ENCODE measurements at regions not wholly inside any gene's neighbourhood (a gene's known extent, or its start where the extent isn't known, plus 50 kb on each side); places are given as distances from the start of the nearest gene placed in this dataset.

GRCh38 chr2:128552141-128552805, 233.6 kb upstream of the HS6ST1 start:
- Histone ChIP-seq H3K79me2 (ENCODE audit: insufficient read depth) (no peaks in the 10 kb centered on the region), H3K4me2 (no peak overlapping the region), H2AFZ (ENCODE audit: low read depth) (no peak overlapping the region), H3K27me3 (ENCODE audit: insufficient read depth) (no peaks in the 10 kb centered on the region), H3K9ac (no peak overlapping the region), H3F3A (replicated peaks; ENCODE audit: insufficient read depth) (no peaks in the 10 kb centered on the region), H4K20me1 (ENCODE audit: insufficient read depth) (no peaks in the 10 kb centered on the region), H3K27ac (ENCODE audit: low read depth in 2 of 2, low read length in 1 of 2) (no peak overlapping the region), H3K4me1 (ENCODE audit: control insufficient read depth in 1 of 2, insufficient read depth in 2 of 2, low read depth in 1 of 2, low read length in 1 of 2) (peaks cover 0 to 15% of the 10 kb centered on the region in 2 experiments; a peak in 1 of 4 replicates), H3K9me3 (no peaks in the 10 kb centered on the region), H3K36me3 (replicated peaks in 1 of 2; ENCODE audit: control insufficient read depth in 1 of 2, insufficient read depth in 2 of 2, low read length in 1 of 2) (no peaks in the 10 kb centered on the region), H3K4me3 (ENCODE audit: low read depth in 2 of 2, low read length in 1 of 2) (no peak overlapping the region), H3K9me2 (no peaks in the 10 kb centered on the region)
- TF ChIP-seq USF2 (IDR thresholded peaks at IDR 0.05; ENCODE audit: borderline replicate concordance, low read depth, low read length) (no peak), RXRA (IDR thresholded peaks at IDR 0.05; ENCODE audit: borderline replicate concordance, low read depth) (no peak), MAX (IDR thresholded peaks at IDR 0.05; ENCODE audit: low read depth) (no peak), FOSL2 (IDR thresholded peaks at IDR 0.05; ENCODE audit: borderline replicate concordance, low read depth) (no peak), ZBTB33 (IDR thresholded peaks at IDR 0.05; ENCODE audit: borderline replicate concordance, low read depth) (no peak), NFIC (IDR thresholded peaks at IDR 0.05; ENCODE audit: borderline replicate concordance) (no peak), NRF1 (IDR thresholded peaks at IDR 0.05; ENCODE audit: low read depth, low read length) (no peak), USF1 (IDR thresholded peaks at IDR 0.05; ENCODE audit: borderline replicate concordance, low read depth) (no peak), SMC3 (IDR thresholded peaks at IDR 0.05; ENCODE audit: low read depth, low read length) (no peak), EP300 (IDR thresholded peaks at IDR 0.05; ENCODE audit: borderline replicate concordance in 1 of 2, low read depth in 1 of 2, low read length in 1 of 2) (no peak), RCOR1 (IDR thresholded peaks at IDR 0.05; ENCODE audit: low read length) (no peak), TCF12 (IDR thresholded peaks at IDR 0.05) (no peak), TEAD4 (IDR thresholded peaks at IDR 0.05; ENCODE audit: borderline replicate concordance, insufficient read depth) (no peak), MXI1 (IDR thresholded peaks at IDR 0.05; ENCODE audit: low read depth, low read length) (no peak), RFX5 (IDR thresholded peaks at IDR 0.05; ENCODE audit: low read length) (no peak), EZH2phosphoT487 (IDR thresholded peaks at IDR 0.05; ENCODE audit: borderline replicate concordance, low read depth) (no peak)
- TF ChIP-seq, protein P1, sequence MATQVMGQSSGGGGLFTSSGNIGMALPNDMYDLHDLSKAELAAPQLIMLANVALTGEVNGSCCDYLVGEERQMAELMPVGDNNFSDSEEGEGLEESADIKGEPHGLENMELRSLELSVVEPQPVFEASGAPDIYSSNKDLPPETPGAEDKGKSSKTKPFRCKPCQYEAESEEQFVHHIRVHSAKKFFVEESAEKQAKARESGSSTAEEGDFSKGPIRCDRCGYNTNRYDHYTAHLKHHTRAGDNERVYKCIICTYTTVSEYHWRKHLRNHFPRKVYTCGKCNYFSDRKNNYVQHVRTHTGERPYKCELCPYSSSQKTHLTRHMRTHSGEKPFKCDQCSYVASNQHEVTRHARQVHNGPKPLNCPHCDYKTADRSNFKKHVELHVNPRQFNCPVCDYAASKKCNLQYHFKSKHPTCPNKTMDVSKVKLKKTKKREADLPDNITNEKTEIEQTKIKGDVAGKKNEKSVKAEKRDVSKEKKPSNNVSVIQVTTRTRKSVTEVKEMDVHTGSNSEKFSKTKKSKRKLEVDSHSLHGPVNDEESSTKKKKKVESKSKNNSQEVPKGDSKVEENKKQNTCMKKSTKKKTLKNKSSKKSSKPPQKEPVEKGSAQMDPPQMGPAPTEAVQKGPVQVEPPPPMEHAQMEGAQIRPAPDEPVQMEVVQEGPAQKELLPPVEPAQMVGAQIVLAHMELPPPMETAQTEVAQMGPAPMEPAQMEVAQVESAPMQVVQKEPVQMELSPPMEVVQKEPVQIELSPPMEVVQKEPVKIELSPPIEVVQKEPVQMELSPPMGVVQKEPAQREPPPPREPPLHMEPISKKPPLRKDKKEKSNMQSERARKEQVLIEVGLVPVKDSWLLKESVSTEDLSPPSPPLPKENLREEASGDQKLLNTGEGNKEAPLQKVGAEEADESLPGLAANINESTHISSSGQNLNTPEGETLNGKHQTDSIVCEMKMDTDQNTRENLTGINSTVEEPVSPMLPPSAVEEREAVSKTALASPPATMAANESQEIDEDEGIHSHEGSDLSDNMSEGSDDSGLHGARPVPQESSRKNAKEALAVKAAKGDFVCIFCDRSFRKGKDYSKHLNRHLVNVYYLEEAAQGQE (IDR thresholded peaks at IDR 0.05; ENCODE audit: low read depth, low read length) = no peak
- ChIA-PET POLR2A (no interaction called here), CTCF (interaction anchor here (1.2 kb wide), 1 partner anchor 184 kb away, joined by 3 read pairs; no protein-coding TSS in a partner anchor)
- no peak for DNase-seq
- WGBS (ENCODE audit: low lambda C conversion rate) = 33% methylated on average over 6 of the region's 8 CpGs

Data from SK-N-SH (cell line).